GM18502 (cell line): ENCODE measurements at regions not wholly inside any gene's neighbourhood (a gene's known extent, or its start where the extent isn't known, plus 50 kb on each side); places are given as distances from the start of the nearest gene placed in this dataset.
"Not testable (repeated sequence)": the region's sequence is repeated elsewhere in the genome, so short reads cannot be mapped to it uniquely, and the experiment has no call there.

Experiments
- ATAC-seq: cut with Tn5 transposase; IDR thresholded peaks from one replicate; pipeline ENCODE4 v1.9.1; 2021; ENCODE audit warnings: mild to moderate bottlenecking; ENCODE audit not compliant: unreplicated experiment, poor library complexity

GRCh38 chr3:63090656-63091055, 187.5 kb upstream of the SYNPR start:
- no peak for ATAC-seq

- no peak for ATAC-seq
Measured at GRCh38 chr3:63092515-63092914, 185.6 kb upstream of the SYNPR start.

- no peak for ATAC-seq
Measured at GRCh38 chr3:63094642-63095408, 183.3 kb upstream of the SYNPR start.

- no peak for ATAC-seq
Measured at GRCh38 chr3:63096248-63097058, 181.7 kb upstream of the SYNPR start.

- ATAC-seq: no peak
Measured at GRCh38 chr3:63097396-63097795, 180.7 kb upstream of the SYNPR start.

GRCh38 chr3:63116922-63117321, 161.2 kb upstream of the SYNPR start:
- ATAC-seq: no peak

GRCh38 chr3:63124090-63124489, 154.0 kb upstream of the SYNPR start:
- ATAC-seq: no peak

- ATAC-seq: no peak
Measured at GRCh38 chr3:63126530-63126929, 151.6 kb upstream of the SYNPR start.

- no peak for ATAC-seq
Measured at GRCh38 chr3:63128380-63128779, 149.7 kb upstream of the SYNPR start.

- no peak for ATAC-seq
Measured at GRCh38 chr3:63130625-63131024, 147.5 kb upstream of the SYNPR start.

- ATAC-seq: no peak
Measured at GRCh38 chr3:63132461-63133250, 145.5 kb upstream of the SYNPR start.

- ATAC-seq: no peak
Measured at GRCh38 chr3:63135367-63135766, 142.7 kb upstream of the SYNPR start.

- ATAC-seq: not testable (repeated sequence)
Measured at GRCh38 chr3:63136249-63136648, 141.9 kb upstream of the SYNPR start.

- no peak for ATAC-seq
Measured at GRCh38 chr3:63142681-63143080, 135.4 kb upstream of the SYNPR start.

- no peak for ATAC-seq
Measured at GRCh38 chr3:63146154-63146553, 132.0 kb upstream of the SYNPR start.

GRCh38 chr3:63150880-63151279, 127.2 kb upstream of the SYNPR start:
- no peak for ATAC-seq

GRCh38 chr3:63151897-63152296, 126.2 kb upstream of the SYNPR start:
- no peak for ATAC-seq

GRCh38 chr3:63159764-63160163, 118.3 kb upstream of the SYNPR start:
- no peak for ATAC-seq

- no peak for ATAC-seq
Measured at GRCh38 chr3:63167113-63167512, 111.0 kb upstream of the SYNPR start.

- no peak for ATAC-seq
Measured at GRCh38 chr3:63168179-63168578, 109.9 kb upstream of the SYNPR start.
